AG08396 (cell line): ENCODE measurements at regions not wholly inside any gene's neighbourhood (a gene's known extent, or its start where the extent isn't known, plus 50 kb on each side); places are given as distances from the start of the nearest gene placed in this dataset.
A peak's percentile ranks its signal among the peaks of the same experiment; 100 is the strongest.
"Not testable (repeated sequence)": the region's sequence is repeated elsewhere in the genome, so short reads cannot be mapped to it uniquely, and the experiment has no call there.

Experiments used
- DNase-seq: peaks from one replicate; pipeline ENCODE4 v3.0.0; 2012; ENCODE audit warnings: low spot score, mixed read lengths

DNA sequence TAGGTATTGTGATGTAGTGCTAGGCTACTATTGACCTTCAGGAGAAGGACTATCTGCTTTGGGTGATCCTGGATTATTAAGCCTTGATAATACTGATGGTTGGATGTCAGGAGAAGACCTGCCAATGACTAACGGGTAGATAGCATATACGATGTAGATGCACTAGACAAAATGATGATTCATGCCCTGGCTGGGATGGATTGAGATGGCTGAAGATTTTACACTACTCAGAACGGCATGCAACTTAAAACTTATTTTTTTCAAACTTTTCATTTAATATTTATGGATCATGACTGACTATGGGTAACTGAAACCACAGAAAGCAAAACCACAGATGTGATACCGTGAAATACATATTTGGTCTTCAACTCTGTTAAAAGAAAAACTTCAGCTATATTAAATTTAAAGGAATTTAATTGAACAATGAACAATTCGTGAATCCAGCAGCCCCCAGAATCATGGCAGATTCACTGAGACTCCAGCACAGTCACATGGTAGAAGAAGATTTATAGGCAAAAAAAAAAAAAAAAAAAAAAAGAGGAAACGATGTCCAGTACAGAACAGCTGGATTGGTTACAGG, 124.6 kb upstream of the CDK13 start:
- no peak for DNase-seq

DNA sequence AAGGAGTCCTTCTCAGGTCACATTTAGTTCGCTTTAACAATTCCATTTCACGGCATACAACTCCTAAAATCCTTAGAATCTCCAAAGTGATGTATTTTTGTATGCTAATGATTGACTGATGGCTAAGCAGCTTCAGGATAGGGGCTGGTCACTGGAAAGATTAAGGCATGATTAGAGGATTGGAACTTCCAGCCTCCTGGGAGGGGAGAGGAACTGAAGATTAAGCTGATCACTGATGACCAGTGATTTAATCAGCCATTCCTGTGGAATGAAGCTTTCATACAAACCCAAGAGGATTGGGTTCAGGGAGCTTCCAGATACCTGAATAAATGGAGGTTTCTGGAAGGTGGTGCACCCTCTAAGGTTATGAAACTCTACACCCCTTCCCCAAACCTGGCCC, 123.9 kb upstream of the CDK13 start:
- no peak for DNase-seq

DNA sequence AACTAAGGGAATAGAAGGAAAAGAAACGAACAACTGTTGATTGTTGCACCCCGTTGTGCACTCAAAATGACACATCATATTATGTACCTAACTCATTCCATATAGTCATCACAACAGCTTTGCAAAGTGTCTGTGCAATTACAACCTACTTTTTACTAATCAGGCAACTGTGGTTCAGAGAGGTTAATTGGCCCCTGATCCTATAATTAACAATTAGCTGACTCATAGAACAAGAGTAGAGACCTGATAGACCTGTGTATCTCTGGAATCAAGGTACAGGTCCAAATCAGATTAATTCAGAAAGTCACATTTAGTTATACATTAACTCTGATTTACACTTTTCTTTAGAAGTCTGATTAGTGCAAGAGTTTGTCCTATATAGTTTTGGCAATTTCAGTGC, 122.5 kb upstream of the CDK13 start:
- no peak for DNase-seq

- no peak for DNase-seq
These were observed 121.0 kb upstream of the CDK13 start for GRCh38 chr7:39829028-39829427.

DNA sequence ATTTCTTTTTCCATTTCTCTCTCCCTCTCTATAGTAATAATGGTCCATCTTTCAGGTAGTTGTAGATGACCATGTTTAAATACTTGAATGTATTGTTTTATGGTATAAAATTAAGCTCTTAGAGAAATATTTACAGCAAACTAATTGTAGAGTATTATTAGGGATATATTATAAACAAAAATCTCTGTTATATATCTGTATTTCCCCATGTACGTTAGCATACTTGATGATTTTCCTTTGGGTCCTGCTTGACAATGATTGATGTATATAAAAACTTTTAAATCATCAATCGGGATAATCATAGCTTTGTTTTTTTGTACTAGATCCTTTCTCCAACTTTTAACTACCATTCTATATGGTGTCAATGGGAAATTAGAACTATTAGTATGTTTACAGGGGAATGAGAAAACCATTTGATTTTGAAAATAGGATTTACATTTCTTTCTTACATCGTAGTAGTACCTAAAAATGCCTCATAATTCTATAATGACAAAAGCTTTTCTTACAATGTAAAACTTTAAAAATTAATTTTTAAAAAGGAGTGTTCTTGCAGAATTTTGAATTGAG, 117.5 kb upstream of the CDK13 start:
- no peak for DNase-seq

DNA sequence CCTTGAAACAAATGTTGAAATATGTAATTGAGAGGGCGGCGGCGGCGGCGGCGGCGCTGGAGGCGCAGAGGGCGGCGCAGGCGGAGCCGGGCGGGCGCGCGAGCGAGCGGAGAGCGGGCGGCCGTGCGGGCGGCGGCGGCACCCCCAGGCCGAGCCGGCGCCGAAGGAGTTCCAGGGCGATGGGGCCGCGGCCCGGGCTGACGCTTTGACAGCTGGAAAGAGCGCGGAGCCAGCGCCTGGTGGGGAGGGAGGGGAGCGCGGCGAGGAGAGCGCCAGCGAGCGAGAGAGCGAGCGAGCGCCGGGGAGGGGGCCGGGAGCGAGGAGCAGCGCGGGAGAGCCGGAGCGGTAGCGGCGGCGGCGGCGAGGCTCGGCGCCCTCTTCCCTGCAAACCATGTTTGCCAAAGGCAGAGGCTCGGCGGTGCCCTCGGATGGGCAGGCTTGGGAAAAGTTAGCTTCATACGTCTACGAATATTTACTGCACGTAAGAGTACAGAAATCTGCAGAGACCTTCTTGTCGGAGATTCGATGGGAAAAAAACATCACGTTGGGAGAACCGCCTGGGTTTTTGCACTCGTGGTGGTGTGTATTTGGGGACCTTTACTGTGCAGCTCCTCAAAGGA, 116.8 kb upstream of the CDK13 start:
- peak; percentile 39 for DNase-seq

- not testable (repeated sequence) for DNase-seq
These were observed 116.0 kb upstream of the CDK13 start for GRCh38 chr7:39833865-39834634.

- no peak for DNase-seq
These were observed 111.7 kb upstream of the CDK13 start for GRCh38 chr7:39838326-39838725.

- no peak for DNase-seq
These were observed 105.0 kb upstream of the CDK13 start for GRCh38 chr7:39845006-39845405.

- DNase-seq: no peak
These were observed 102.8 kb upstream of the CDK13 start for GRCh38 chr7:39847227-39847626.

- DNase-seq: no peak
These were observed 98.5 kb upstream of the CDK13 start for GRCh38 chr7:39851466-39852045.

DNA sequence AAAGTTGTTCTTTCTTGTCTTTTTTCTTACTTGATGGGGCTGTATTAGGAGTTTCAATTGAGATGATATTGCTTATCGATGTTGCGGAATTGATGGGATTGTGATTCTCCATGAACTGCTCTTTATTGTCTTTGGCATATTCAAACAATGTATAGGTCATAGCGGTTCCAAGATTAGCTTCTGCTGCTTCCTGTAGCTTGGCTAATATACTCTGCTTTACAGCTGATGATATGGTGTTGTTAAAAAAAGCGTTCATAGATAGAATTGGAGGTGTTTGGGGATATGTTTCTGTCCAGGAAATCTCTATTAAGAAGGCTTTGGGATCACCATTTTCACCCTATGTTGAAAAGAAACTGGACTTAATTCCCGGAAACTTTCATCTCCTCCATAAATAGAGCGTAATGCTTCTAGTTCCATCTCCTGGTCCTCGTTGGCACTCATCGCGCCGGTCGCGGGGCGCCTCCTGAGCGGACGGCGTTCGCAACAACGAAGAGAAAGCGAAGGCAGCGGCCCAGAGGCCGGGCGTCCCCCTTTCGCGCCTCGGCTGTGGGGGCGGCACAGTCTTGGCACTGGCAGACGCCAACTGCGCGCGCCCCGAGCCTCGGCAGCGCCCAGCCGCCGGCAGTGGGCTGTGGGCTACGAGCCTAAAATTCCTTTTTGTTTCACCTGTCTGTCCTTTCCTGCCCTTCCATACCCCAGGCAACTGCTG, 95.3 kb upstream of the CDK13 start:
- DNase-seq: not testable (repeated sequence)

DNA sequence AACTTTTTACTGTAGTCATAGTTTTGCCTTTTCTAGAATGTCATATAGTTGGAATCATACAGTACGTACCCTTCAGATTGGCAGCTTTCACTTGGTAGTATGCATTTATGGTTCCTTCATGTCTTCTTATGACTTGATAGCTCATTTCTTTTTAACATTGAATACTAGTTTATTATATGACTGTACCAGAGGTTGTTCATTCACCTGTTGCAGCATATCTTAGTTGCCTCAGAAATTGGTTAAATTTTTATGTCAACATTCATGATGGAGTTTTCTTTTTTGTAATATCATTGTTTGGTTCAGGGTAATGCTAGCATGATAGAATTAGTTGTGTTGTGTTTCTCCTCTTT, 94.8 kb upstream of the CDK13 start:
- no peak for DNase-seq

GRCh38 chr7:39863675-39864322, 86.3 kb upstream of the CDK13 start:
- DNase-seq: not testable (repeated sequence)

DNA sequence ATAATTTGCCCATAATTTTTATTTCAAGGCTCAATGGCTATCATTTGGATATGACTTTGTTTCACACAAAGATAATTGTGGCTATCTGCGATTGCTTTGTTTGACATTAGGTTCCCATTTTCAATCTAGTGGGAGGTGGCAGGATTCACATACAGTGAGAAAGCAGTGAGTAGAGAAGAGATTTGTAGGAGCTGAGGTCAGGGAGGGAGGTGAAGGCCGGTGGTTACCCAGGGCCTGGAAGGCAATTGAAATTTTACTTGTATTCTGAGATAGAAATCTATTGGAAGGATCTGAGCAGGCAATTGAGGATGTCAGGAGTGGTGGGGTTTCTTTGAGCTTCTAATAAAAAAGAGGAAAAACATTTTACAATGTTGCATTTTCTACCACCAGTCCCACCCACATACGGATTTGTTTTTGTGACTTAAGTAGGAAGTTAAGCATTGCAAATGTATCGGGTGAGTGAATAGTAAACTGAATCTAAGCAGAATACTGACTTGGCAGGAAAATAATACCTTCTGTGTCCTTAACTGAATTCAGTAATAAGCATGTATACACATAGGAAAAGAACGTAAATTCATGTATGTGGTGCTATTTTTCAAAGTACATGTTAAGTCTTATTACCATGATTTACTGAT, 80.1 kb upstream of the CDK13 start:
- DNase-seq: not testable (repeated sequence)

DNA sequence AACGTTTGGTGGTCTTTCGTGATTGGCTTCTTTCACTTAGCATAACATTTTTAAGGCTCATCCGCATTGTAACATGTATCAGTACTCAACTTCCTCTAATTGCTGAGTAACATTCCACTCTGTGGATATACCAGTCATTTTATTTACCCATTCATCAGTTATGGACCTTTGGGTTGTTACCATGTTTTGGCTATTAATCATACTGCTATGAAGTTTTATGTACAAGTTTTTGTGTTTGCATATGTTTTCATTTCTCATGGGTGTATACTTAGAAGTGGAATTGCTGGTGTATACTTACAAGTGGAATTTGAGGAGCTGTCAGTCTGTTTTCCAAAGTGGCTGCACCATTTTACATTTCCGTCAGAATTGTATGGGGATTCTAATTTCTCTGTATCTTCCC, 78.4 kb upstream of the CDK13 start:
- DNase-seq: not testable (repeated sequence)

DNA sequence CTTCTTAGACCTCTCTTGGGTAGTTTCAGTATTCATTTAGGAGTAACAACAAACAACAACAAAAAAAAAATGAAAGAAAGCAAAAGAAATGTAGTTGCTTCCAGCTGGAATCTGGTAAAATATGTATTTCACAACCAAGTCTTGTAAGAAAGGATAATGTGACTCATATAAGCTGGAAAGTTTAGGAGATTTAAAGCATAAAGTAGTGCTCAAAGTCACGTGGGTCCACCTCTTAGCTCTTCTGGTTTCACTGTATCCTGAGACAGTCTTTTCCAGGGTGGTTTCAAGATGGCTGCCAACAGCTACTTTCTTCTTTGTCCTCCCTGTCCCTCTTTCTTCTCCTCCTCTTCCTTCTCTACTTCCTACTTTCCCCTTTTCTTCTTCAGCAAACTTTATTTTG, 69.5 kb upstream of the CDK13 start:
- peak; percentile 18 for DNase-seq

DNA sequence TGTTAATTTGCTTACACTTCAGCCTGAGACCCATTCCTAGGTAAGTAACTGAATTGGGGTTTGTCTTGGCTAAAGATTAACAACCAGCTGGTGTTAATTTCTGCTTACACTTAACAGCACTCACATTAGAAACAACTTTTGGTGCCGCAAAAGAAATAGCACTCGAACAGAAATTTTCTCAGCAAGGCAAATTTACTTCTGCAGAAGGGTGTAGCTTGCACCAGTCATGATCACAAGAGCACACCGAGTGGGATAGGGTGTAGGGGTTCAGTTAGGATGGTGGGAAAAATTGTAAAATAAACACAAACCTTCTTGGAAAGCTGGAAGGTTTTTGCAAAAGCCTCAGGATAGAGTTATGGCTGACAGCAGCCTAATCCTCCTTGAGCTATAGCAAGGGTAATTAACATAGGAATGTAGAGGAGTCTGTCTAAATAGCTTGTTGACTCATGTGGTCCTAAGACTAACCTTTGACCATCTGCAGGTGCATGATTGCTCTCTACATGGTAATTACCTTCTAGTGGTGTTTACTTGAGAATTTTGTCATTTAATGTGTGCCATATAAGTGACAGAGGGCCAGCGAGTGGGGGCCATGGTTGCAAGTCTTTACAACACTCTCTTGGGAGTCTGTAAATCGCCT, 67.8 kb upstream of the CDK13 start:
- no peak for DNase-seq

DNA sequence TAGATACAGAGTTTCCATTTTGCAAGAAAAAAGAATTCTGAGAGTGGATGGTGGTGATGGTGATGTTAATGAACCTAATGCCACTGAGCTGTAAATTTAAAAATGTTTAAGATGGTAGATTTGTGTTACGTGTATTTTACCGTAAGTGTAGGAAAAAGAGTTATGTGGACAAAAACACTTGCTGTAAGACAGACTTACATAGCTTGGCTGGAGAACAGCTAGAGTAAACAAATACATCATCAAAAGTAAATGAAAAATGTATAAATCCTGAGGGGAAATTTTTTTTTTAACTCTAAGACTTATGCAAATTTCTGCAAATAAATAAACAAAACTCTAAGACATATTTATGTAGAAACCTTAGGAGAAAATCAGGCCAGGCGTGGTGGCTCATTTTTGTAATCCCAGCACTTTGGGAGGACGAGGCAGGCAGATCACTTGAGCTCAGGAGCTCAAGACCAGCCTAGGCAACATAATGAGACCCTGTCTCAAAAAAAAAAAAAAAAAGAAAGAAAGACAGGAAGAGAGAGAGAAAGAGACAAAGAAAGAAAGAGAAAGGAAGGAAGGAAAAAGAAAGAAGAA, 66.2 kb upstream of the CDK13 start:
- DNase-seq: no peak

DNA sequence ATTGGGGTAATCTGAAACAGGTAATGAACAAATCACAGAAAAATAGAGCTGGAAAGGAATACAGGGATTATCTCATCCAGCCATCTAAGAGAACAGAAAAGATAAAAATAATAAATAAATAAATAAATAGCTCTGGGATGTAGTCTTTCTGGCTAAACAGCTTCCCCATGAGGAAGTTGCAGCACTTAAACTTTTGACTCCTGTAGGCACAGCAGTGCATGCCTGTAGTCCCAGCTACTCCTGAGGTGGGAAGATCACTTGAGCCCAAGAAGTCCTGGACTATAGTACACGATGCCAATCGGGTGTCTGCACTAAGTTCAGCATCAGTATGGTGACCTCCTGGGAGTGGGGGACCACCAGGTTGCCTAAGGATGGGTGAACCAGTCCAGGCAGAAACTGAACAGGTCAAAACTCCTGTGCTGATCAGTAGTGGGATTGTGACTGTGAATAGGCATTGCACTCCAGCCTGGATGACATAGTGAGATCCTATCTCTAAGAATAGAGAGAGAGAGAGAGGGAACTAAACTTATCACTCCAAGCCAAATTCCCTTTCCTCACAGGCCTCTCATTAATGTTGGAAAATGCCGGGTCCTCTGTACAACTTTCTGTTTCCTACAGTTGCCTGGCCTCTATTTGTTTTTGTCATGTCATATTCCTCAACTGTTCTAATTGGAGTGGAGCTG, 61.7 kb upstream of the CDK13 start:
- no peak for DNase-seq
